ENCODE measurements at regions not wholly inside any gene's neighbourhood (a gene's known extent, or its start where the extent isn't known, plus 50 kb on each side); places are given as distances from the start of the nearest gene placed in this dataset.

DNA sequence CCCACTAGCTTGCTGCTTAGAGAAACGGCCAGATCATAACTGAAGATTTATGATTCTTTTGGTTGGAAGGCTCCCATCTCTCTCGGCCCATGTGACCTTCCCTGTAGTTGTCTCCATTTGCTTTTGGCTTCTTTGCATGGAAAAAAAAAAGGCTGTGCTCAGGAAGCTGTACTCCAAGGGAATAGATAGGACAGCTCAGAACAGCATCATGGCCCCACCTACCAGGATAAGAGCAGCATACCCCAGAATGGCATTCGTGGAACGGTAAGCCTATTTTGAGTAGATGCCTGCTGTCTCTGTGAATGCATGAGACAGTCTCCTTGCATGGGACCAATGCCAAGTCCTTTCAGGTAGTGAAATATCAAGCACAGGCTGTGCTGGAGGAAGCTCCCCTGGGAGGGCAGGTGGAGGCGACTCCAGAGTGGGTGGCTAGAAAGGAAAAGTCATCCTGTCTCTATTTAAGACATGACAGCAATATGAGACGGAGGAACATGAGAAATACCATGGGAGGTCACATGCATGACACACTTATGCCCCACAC, 94.1 kb upstream of the AMOTL1 start:
- TF ChIP-seq, protein P1, sequence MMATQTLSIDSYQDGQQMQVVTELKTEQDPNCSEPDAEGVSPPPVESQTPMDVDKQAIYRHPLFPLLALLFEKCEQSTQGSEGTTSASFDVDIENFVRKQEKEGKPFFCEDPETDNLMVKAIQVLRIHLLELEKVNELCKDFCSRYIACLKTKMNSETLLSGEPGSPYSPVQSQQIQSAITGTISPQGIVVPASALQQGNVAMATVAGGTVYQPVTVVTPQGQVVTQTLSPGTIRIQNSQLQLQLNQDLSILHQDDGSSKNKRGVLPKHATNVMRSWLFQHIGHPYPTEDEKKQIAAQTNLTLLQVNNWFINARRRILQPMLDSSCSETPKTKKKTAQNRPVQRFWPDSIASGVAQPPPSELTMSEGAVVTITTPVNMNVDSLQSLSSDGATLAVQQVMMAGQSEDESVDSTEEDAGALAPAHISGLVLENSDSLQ (IDR thresholded peaks at IDR 0.05), result no peak
- TF ChIP-seq, protein P2, sequence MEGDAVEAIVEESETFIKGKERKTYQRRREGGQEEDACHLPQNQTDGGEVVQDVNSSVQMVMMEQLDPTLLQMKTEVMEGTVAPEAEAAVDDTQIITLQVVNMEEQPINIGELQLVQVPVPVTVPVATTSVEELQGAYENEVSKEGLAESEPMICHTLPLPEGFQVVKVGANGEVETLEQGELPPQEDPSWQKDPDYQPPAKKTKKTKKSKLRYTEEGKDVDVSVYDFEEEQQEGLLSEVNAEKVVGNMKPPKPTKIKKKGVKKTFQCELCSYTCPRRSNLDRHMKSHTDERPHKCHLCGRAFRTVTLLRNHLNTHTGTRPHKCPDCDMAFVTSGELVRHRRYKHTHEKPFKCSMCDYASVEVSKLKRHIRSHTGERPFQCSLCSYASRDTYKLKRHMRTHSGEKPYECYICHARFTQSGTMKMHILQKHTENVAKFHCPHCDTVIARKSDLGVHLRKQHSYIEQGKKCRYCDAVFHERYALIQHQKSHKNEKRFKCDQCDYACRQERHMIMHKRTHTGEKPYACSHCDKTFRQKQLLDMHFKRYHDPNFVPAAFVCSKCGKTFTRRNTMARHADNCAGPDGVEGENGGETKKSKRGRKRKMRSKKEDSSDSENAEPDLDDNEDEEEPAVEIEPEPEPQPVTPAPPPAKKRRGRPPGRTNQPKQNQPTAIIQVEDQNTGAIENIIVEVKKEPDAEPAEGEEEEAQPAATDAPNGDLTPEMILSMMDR (IDR thresholded peaks at IDR 0.05 in 2 of 3, conservative IDR thresholded peaks at IDR 0.05 in 1 of 3; ENCODE audit: control insufficient read depth in 2 of 3, extremely low read depth in 1 of 3, insufficient read depth in 1 of 3, low read depth in 3 of 3, low read length in 3 of 3), result no peak
- TF ChIP-seq KAT2A (conservative IDR thresholded peaks at IDR 0.05; ENCODE audit: control insufficient read depth, low read depth, low read length) (no peak), SMARCA5 (IDR thresholded peaks at IDR 0.05) (no peak)
- TF ChIP-seq, protein P3, sequence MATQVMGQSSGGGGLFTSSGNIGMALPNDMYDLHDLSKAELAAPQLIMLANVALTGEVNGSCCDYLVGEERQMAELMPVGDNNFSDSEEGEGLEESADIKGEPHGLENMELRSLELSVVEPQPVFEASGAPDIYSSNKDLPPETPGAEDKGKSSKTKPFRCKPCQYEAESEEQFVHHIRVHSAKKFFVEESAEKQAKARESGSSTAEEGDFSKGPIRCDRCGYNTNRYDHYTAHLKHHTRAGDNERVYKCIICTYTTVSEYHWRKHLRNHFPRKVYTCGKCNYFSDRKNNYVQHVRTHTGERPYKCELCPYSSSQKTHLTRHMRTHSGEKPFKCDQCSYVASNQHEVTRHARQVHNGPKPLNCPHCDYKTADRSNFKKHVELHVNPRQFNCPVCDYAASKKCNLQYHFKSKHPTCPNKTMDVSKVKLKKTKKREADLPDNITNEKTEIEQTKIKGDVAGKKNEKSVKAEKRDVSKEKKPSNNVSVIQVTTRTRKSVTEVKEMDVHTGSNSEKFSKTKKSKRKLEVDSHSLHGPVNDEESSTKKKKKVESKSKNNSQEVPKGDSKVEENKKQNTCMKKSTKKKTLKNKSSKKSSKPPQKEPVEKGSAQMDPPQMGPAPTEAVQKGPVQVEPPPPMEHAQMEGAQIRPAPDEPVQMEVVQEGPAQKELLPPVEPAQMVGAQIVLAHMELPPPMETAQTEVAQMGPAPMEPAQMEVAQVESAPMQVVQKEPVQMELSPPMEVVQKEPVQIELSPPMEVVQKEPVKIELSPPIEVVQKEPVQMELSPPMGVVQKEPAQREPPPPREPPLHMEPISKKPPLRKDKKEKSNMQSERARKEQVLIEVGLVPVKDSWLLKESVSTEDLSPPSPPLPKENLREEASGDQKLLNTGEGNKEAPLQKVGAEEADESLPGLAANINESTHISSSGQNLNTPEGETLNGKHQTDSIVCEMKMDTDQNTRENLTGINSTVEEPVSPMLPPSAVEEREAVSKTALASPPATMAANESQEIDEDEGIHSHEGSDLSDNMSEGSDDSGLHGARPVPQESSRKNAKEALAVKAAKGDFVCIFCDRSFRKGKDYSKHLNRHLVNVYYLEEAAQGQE (IDR thresholded peaks at IDR 0.05; ENCODE audit: low read depth, low read length), result no peak

All from GM12878 (cell line).